ENCODE measurements at regions not wholly inside any gene's neighbourhood (a gene's known extent, or its start where the extent isn't known, plus 50 kb on each side); places are given as distances from the start of the nearest gene placed in this dataset.

DNA sequence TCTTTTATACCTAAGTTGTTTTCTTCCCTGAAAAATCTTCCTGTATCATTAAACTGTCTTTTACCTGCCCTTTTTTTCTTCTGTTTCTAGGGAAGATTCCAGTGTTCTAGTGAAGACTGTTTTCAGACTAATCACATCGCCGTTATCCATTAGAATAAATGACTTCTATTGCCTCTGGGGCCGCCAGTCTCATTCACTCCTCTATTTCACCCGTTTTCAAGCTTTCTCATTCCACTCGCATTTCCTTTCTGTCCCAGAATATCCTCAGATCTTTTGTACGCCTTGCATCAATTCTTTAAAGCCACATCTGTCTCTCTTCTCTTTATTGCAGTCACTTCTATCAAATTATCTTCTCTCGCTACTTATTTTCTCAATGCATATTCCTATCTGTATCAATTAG is 1035.6 kb upstream of the MIR17HG start:
- no peaks in the 10 kb centered on the region for H3K9me3 ChIP-seq (ENCODE audit: insufficient read depth, low read length)
- no peaks in the 10 kb centered on the region for H3K79me2 ChIP-seq (ENCODE audit: insufficient read depth, low read length)
- H4K20me1 ChIP-seq (ENCODE audit: low read depth, low read length): no peaks in the 10 kb centered on the region
- H3K9ac ChIP-seq (ENCODE audit: low read length): no peak overlapping the region
- H2AFZ ChIP-seq (ENCODE audit: low read depth, low read length, severe bottlenecking): no peak overlapping the region
- no peaks in the 10 kb centered on the region for H3K36me3 ChIP-seq (ENCODE audit: low read length)
- no peak overlapping the region for H3K27ac ChIP-seq (ENCODE audit: low read depth, low read length)
- H3K9me2 ChIP-seq (replicated peaks; ENCODE audit: insufficient read depth, low read length): no peaks in the 10 kb centered on the region
- no peak for TF ChIP-seq EZH2phosphoT487 (conservative IDR thresholded peaks at IDR 0.05; ENCODE audit: low read length)
- TF ChIP-seq, protein P1, sequence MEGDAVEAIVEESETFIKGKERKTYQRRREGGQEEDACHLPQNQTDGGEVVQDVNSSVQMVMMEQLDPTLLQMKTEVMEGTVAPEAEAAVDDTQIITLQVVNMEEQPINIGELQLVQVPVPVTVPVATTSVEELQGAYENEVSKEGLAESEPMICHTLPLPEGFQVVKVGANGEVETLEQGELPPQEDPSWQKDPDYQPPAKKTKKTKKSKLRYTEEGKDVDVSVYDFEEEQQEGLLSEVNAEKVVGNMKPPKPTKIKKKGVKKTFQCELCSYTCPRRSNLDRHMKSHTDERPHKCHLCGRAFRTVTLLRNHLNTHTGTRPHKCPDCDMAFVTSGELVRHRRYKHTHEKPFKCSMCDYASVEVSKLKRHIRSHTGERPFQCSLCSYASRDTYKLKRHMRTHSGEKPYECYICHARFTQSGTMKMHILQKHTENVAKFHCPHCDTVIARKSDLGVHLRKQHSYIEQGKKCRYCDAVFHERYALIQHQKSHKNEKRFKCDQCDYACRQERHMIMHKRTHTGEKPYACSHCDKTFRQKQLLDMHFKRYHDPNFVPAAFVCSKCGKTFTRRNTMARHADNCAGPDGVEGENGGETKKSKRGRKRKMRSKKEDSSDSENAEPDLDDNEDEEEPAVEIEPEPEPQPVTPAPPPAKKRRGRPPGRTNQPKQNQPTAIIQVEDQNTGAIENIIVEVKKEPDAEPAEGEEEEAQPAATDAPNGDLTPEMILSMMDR (IDR thresholded peaks at IDR 0.05; ENCODE audit: insufficient read depth, low read length, poor library complexity, severe bottlenecking): no peak
- no peak overlapping the region for H3K4me2 ChIP-seq (ENCODE audit: low read depth, low read length, poor library complexity, severe bottlenecking)
- no peaks in the 10 kb centered on the region for H3F3A ChIP-seq (ENCODE audit: insufficient read depth)
- no peak overlapping the region for H3K4me3 ChIP-seq (ENCODE audit: insufficient read depth, low read length, poor library complexity, severe bottlenecking)
- H3K27me3 ChIP-seq (ENCODE audit: low read length): no peaks in the 10 kb centered on the region

DNA sequence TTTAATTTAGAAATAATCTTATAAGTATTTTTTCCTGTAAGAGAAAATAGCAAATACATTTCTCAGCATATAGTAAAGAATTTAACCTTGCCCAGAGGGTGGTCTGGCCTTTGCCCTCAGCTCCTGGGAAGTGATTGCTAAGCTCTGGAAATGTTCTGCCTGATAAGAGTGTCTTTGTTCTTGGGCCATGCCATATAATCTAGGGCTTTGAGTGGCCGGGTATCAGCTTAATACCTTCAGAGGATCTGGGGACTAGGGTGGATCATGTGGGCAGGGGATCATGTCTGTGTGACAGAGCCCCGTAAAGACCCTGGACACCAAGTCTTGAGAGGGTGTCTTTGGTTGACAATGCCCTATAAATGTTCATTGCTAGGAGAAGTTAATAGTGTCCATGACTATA is 1032.4 kb upstream of the MIR17HG start:
- no peak overlapping the region for H3K4me2 ChIP-seq (ENCODE audit: low read depth, low read length, poor library complexity, severe bottlenecking)
- H3K36me3 ChIP-seq (ENCODE audit: low read length): no peaks in the 10 kb centered on the region
- no peaks in the 10 kb centered on the region for H3K9me3 ChIP-seq (ENCODE audit: insufficient read depth, low read length)
- no peak overlapping the region for H3K4me3 ChIP-seq (ENCODE audit: insufficient read depth, low read length, poor library complexity, severe bottlenecking)
- no peak overlapping the region for H3K27ac ChIP-seq (ENCODE audit: low read depth, low read length)
- H4K20me1 ChIP-seq (ENCODE audit: low read depth, low read length): no peaks in the 10 kb centered on the region
- no peaks in the 10 kb centered on the region for H3K79me2 ChIP-seq (ENCODE audit: insufficient read depth, low read length)
- no peak overlapping the region for H2AFZ ChIP-seq (ENCODE audit: low read depth, low read length, severe bottlenecking)
- H3F3A ChIP-seq (ENCODE audit: insufficient read depth): no peaks in the 10 kb centered on the region
- TF ChIP-seq EZH2phosphoT487 (conservative IDR thresholded peaks at IDR 0.05; ENCODE audit: low read length): no peak
- TF ChIP-seq, protein P1 (IDR thresholded peaks at IDR 0.05; ENCODE audit: insufficient read depth, low read length, poor library complexity, severe bottlenecking): no peak
- no peaks in the 10 kb centered on the region for H3K9me2 ChIP-seq (replicated peaks; ENCODE audit: insufficient read depth, low read length)
- no peak overlapping the region for H3K9ac ChIP-seq (ENCODE audit: low read length)
- no peaks in the 10 kb centered on the region for H3K27me3 ChIP-seq (ENCODE audit: low read length)

DNA sequence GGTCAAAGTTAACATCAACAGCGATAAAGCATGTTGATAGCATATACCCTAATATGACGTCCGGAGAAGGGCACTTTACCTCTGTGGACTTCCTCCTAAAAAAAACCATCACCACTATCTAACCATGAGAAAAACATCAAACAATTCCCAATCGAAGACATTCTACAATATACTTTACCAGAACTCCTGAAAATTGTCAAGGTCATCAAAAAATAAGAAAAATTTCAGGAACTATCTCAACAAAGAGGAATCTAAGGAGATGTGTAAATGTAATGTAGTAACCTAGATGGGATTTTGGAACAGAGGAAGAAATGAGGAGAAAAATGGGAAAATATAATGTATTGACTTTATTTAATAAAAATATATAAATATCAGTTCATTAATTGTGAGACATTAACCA is 1026.8 kb upstream of the MIR17HG start:
- Histone ChIP-seq H4K20me1 (ENCODE audit: low read depth, low read length) (no peaks in the 10 kb centered on the region), H3K4me3 (ENCODE audit: insufficient read depth, low read length, poor library complexity, severe bottlenecking) (no peak overlapping the region), H3K4me2 (ENCODE audit: low read depth, low read length, poor library complexity, severe bottlenecking) (no peak overlapping the region), H3K27me3 (ENCODE audit: low read length) (no peaks in the 10 kb centered on the region), H3K36me3 (ENCODE audit: low read length) (no peaks in the 10 kb centered on the region), H2AFZ (ENCODE audit: low read depth, low read length, severe bottlenecking) (no peak overlapping the region), H3K9me3 (ENCODE audit: insufficient read depth, low read length) (no peaks in the 10 kb centered on the region), H3F3A (ENCODE audit: insufficient read depth) (no peaks in the 10 kb centered on the region), H3K9ac (ENCODE audit: low read length) (no peak overlapping the region), H3K9me2 (replicated peaks; ENCODE audit: insufficient read depth, low read length) (no peaks in the 10 kb centered on the region), H3K27ac (ENCODE audit: low read depth, low read length) (no peak overlapping the region), H3K79me2 (ENCODE audit: insufficient read depth, low read length) (no peaks in the 10 kb centered on the region)
- TF ChIP-seq EZH2phosphoT487 (conservative IDR thresholded peaks at IDR 0.05; ENCODE audit: low read length): no peak
- TF ChIP-seq, protein P1 (IDR thresholded peaks at IDR 0.05; ENCODE audit: insufficient read depth, low read length, poor library complexity, severe bottlenecking): no peak
